WERI-Rb-1 (cell line): ENCODE measurements at regions not wholly inside any gene's neighbourhood (a gene's known extent, or its start where the extent isn't known, plus 50 kb on each side); places are given as distances from the start of the nearest gene placed in this dataset.

Experiments
- DNase-seq: peaks from one replicate; pipeline ENCODE4 v3.0.0-alpha.2; 2020
- H3K27ac ChIP-seq: fragments of 250-450 bp; sonication (Bioruptor Pico); 2 replicates; pipeline ENCODE4 v1.5.1; 2020; ENCODE audit warnings: mild to moderate bottlenecking, moderate library complexity
- H3K27me3 ChIP-seq: fragments of 250-450 bp; sonication (Bioruptor Pico); 2 replicates; pipeline ENCODE4 v1.5.1; 2021; ENCODE audit warnings: mild to moderate bottlenecking, low read depth, moderate library complexity; ENCODE audit not compliant: insufficient read depth, severe bottlenecking
- H3K36me3 ChIP-seq: fragments of 250-450 bp; sonication (Bioruptor Pico); 2 replicates; pipeline ENCODE4 v1.5.1; 2020; ENCODE audit warnings: mild to moderate bottlenecking, moderate library complexity
- H3K4me3 ChIP-seq: 2 replicates; pipeline ENCODE4 v1.5.1; 2011; ENCODE audit warnings: low read depth, mild to moderate bottlenecking, control low read depth, low read length
- H3K9me3 ChIP-seq: fragments of 250-450 bp; sonication (Bioruptor Pico); 2 replicates; pipeline ENCODE4 v1.5.1; 2021; ENCODE audit warnings: mild to moderate bottlenecking, moderate library complexity; ENCODE audit not compliant: severe bottlenecking
- CTCF ChIP-seq: IDR thresholded peaks from 2 replicates; pipeline ENCODE4 v1.5.1; 2011; ENCODE audit warnings: low read depth, mild to moderate bottlenecking, control low read depth, inconsistent platforms, low read length

GRCh38 chr4:17091104-17091503 is 192.7 kb upstream of the LDB2 start:
- H3K27me3 ChIP-seq: peaks cover 14% of the 10 kb centered on the region
- no peaks in the 10 kb centered on the region for H3K36me3 ChIP-seq
- no peak overlapping the region for H3K27ac ChIP-seq
- no peak for TF ChIP-seq CTCF
- no peak for DNase-seq
- no peak overlapping the region for H3K4me3 ChIP-seq
- no peaks in the 10 kb centered on the region for H3K9me3 ChIP-seq

DNA sequence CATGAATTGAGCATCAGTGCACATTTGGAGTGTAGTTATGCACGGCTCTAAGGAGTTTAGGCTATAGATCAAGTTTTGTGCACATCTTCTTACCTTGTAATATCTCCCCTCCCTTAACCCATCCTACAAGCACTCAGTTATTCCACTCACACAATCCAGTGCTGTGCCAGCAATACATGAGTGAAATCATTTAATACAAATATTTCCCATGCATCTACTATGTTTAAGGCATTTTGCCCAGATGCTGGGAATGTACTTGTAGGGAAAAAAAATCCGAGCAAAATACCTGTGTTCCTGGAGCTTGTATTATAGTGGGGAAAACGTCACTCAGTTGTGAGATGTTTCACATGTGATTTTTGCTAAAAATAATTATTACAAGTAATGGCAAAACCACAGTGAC is 191.6 kb upstream of the LDB2 start:
- Histone ChIP-seq H3K9me3 (no peaks in the 10 kb centered on the region), H3K4me3 (no peak overlapping the region), H3K27me3 (peaks cover 14% of the 10 kb centered on the region), H3K27ac (no peak overlapping the region), H3K36me3 (no peaks in the 10 kb centered on the region)
- no peak for TF ChIP-seq CTCF
- DNase-seq: no peak

- no peak for TF ChIP-seq CTCF
- peaks cover 11% of the 10 kb centered on the region for H3K27me3 ChIP-seq
- H3K27ac ChIP-seq: no peak overlapping the region
- no peaks in the 10 kb centered on the region for H3K36me3 ChIP-seq
- no peak overlapping the region for H3K4me3 ChIP-seq
- H3K9me3 ChIP-seq: no peaks in the 10 kb centered on the region
- no peak for DNase-seq
Observed at GRCh38 chr4:17085416-17085815, 187.0 kb upstream of the LDB2 start.

- Histone ChIP-seq H3K27ac (no peak overlapping the region), H3K4me3 (no peak overlapping the region), H3K9me3 (no peaks in the 10 kb centered on the region), H3K36me3 (no peaks in the 10 kb centered on the region), H3K27me3 (peaks cover 9% of the 10 kb centered on the region)
- DNase-seq: no peak
- no peak for TF ChIP-seq CTCF
Observed at GRCh38 chr4:17082186-17082585, 183.7 kb upstream of the LDB2 start.

GRCh38 chr4:17081179-17081578 is 182.7 kb upstream of the LDB2 start:
- no peaks in the 10 kb centered on the region for H3K9me3 ChIP-seq
- no peak overlapping the region for H3K27ac ChIP-seq
- peaks cover 4% of the 10 kb centered on the region for H3K27me3 ChIP-seq
- H3K4me3 ChIP-seq: no peak overlapping the region
- no peak for DNase-seq
- no peaks in the 10 kb centered on the region for H3K36me3 ChIP-seq
- TF ChIP-seq CTCF: no peak

- Histone ChIP-seq H3K4me3 (no peak overlapping the region), H3K27ac (no peak overlapping the region), H3K36me3 (no peaks in the 10 kb centered on the region), H3K9me3 (no peaks in the 10 kb centered on the region), H3K27me3 (peaks cover 6% of the 10 kb centered on the region)
- TF ChIP-seq CTCF: no peak
- no peak for DNase-seq
Observed at GRCh38 chr4:17077105-17077504, 178.7 kb upstream of the LDB2 start.
